HEK293T (cell line): ENCODE measurements at regions not wholly inside any gene's neighbourhood (a gene's known extent, or its start where the extent isn't known, plus 50 kb on each side); places are given as distances from the start of the nearest gene placed in this dataset.

Source experiments
- ARNT ChIP-seq: fragments of 450-650 bp; IDR thresholded peaks from 2 replicates; pipeline ENCODE4 v1.6.1; 2017; ENCODE audit warnings: mild to moderate bottlenecking
- BHLHE40 ChIP-seq: fragments of 450-650 bp; IDR thresholded peaks from 2 replicates; pipeline ENCODE4 v1.6.1; 2016; ENCODE audit warnings: mild to moderate bottlenecking, moderate library complexity, borderline replicate concordance
- ELF4 ChIP-seq: fragments of 450-650 bp; IDR thresholded peaks from 2 replicates; pipeline ENCODE4 v1.6.1; 2017; ENCODE audit warnings: antibody characterized with exemption
- FOXA1 ChIP-seq: fragments of 450-650 bp; IDR thresholded peaks from 2 replicates; pipeline ENCODE4 v1.6.1; 2016; ENCODE audit warnings: mild to moderate bottlenecking
- FOXK2 ChIP-seq: fragments of 450-650 bp; IDR thresholded peaks from 2 replicates; pipeline ENCODE4 v1.6.1; 2016; ENCODE audit warnings: mild to moderate bottlenecking
- FOXM1 ChIP-seq: fragments of 450-650 bp; IDR thresholded peaks from 2 replicates; pipeline ENCODE4 v1.6.1; 2017; ENCODE audit warnings: mild to moderate bottlenecking, borderline replicate concordance
- HDGF ChIP-seq: fragments of 450-650 bp; IDR thresholded peaks from 2 replicates; pipeline ENCODE4 v1.6.1; 2017; ENCODE audit warnings: antibody characterized with exemption, borderline replicate concordance
- LEF1 ChIP-seq: fragments of 450-650 bp; IDR thresholded peaks from 2 replicates; pipeline ENCODE4 v1.6.1; 2017; ENCODE audit warnings: mild to moderate bottlenecking, borderline replicate concordance
- NFRKB ChIP-seq: fragments of 450-650 bp; IDR thresholded peaks from 2 replicates; pipeline ENCODE4 v1.6.1; 2016; ENCODE audit warnings: mild to moderate bottlenecking, moderate library complexity
- PKNOX1 ChIP-seq: fragments of 450-650 bp; IDR thresholded peaks from 2 replicates; pipeline ENCODE4 v1.6.1; 2016
- SP1 ChIP-seq: fragments of 450-650 bp; IDR thresholded peaks from 2 replicates; pipeline ENCODE4 v1.6.1; 2017
- TARDBP ChIP-seq: fragments of 450-650 bp; IDR thresholded peaks from 2 replicates; pipeline ENCODE4 v1.6.1; 2016

- no peak for TF ChIP-seq BHLHE40
- no peak for TF ChIP-seq FOXA1
- TF ChIP-seq ARNT = no peak
- no peak for TF ChIP-seq TARDBP
- TF ChIP-seq FOXM1 = no peak
- no peak for TF ChIP-seq NFRKB
- no peak for TF ChIP-seq ELF4
- no peak for TF ChIP-seq SP1
- TF ChIP-seq LEF1 = no peak
- no peak for TF ChIP-seq PKNOX1
- TF ChIP-seq FOXK2 = no peak
- no peak for TF ChIP-seq HDGF
Measured at GRCh38 chr2:78061301-78061700, 539.1 kb upstream of the LRRTM4 start.
